AG09319 (cell line): ENCODE measurements at regions not wholly inside any gene's neighbourhood (a gene's known extent, or its start where the extent isn't known, plus 50 kb on each side); places are given as distances from the start of the nearest gene placed in this dataset.
"Not testable (repeated sequence)": the region's sequence is repeated elsewhere in the genome, so short reads cannot be mapped to it uniquely, and the experiment has no call there.

ENCODE experiments used
- DNase-seq: peaks from one replicate; pipeline ENCODE4 v3.0.0-alpha.2; 2010; ENCODE audit warnings: low read depth; ENCODE audit errors: extremely low read depth
- TF ChIP-seq, protein P1 (sequence below): IDR thresholded peaks from 2 replicates; pipeline ENCODE4 v1.5.1; 2011; ENCODE audit warnings: low read depth, mild to moderate bottlenecking, inconsistent platforms, low read length, moderate library complexity

DNA sequence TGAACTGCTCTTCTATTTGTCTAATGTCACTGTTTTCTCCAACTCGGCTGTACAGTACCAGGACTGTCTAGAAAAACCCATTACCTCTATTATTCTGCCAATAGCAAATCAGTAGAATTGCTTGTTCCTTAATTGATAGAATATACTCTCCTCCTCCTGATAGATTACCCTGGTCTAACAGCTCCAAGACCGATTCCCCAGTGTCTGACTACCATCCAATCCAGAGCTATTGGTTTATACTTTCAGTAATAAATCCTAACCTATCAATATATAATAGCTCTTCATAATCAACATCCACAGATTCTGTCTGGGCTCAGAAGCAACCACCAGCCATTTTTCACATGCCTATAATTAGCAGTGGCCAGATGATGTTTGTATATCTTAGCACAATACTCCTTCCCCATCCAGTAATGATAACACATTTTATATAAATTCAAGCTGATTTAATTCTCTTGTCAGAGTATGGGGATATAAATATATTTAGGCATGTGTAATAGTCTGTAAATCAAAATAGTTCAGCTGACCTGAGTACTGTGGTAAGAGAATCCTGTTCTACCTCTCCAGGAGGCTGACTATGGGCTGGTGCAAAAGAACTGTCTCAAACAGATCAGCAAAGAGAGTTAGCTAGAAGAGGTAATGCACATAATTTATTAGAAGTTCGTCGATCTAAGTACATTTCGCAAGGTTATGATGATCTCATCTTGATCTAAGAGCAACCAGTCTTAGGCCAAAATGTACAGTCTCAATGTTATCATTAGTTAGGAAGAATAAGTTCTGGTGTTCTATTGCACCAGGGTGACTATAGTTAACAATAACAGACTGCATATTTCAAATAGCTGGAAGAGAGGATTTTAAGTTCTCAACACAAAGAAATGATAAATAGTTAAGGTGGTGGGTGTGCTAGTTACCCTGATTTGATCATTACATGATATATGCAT lies 193.4 kb downstream of the SHOX2 start:
- TF ChIP-seq, protein P1, sequence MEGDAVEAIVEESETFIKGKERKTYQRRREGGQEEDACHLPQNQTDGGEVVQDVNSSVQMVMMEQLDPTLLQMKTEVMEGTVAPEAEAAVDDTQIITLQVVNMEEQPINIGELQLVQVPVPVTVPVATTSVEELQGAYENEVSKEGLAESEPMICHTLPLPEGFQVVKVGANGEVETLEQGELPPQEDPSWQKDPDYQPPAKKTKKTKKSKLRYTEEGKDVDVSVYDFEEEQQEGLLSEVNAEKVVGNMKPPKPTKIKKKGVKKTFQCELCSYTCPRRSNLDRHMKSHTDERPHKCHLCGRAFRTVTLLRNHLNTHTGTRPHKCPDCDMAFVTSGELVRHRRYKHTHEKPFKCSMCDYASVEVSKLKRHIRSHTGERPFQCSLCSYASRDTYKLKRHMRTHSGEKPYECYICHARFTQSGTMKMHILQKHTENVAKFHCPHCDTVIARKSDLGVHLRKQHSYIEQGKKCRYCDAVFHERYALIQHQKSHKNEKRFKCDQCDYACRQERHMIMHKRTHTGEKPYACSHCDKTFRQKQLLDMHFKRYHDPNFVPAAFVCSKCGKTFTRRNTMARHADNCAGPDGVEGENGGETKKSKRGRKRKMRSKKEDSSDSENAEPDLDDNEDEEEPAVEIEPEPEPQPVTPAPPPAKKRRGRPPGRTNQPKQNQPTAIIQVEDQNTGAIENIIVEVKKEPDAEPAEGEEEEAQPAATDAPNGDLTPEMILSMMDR: no peak
- no peak for DNase-seq

DNA sequence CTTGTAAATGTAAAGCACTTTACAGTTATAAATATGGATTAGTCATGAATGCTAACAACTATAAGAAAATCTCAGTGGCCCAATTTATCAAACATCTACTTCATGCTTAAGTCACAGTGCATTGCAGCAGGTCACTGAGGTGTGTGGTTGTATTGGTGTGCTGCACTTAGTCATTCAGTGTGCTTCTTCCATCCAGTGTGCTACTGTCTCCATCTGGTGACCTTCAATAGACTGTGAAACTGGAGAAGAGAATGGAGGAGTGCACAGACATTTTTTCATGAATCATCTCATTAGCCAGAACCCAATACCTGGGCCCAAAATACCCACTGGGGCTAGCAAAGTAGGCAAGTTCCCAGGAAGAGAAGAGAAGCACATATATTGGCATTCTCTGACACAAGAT lies 199.6 kb downstream of the SHOX2 start:
- TF ChIP-seq, protein P1: peak; percentile 52
- peak; percentile 40 for DNase-seq

GRCh38 chr3:157905885-157906284 lies 200.3 kb downstream of the SHOX2 start:
- no peak for DNase-seq
- TF ChIP-seq, protein P1: no peak

- DNase-seq: not testable (repeated sequence)
These were observed 203.5 kb downstream of the SHOX2 start for GRCh38 chr3:157902680-157903079.

DNA sequence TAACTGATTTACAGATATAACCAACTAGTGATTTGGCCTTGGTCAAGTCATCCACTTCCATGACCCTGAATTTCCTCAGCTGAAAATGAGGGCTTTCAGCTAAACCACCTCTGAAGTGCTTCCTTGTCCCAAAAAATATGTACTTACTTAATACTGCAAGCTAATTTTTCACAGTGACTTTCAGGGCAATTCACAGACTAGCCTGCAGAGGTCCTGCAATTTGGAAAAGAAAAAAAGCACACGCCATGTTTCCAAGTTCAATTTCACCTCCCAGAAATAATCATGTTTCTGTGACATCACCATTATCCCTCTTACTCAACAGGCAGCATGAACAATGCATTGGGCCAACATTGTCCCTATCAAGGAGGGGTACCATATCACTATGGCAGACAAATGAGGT lies 218.2 kb downstream of the SHOX2 start:
- no peak for DNase-seq
- TF ChIP-seq, protein P1: no peak

DNA sequence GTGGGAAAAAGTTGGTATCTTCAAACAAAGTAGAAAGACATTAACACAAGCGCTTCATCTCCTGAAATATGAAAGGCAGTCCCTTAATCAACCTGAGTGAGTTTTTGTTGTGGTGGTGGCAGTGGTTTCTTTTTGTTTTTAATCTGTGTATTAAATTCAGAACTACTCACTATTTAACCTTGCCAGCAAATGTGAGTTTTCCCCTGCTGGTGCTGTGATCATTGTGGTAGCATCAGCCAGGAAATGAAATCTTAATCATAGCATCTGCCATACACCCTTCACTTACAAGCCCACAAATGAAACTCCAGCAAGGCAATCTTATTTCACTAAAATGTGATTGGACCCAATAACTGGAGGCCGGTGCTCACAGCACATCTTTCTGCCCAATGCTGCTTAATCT lies 229.7 kb downstream of the SHOX2 start:
- TF ChIP-seq, protein P1: no peak
- no peak for DNase-seq

GRCh38 chr3:157872902-157873301 lies 233.3 kb downstream of the SHOX2 start:
- DNase-seq: no peak
- TF ChIP-seq, protein P1: no peak
